SK-N-SH treated with all-trans-retinoic acid at 6 μM for 48 hours (cell line): ENCODE measurements at regions not wholly inside any gene's neighbourhood (a gene's known extent, or its start where the extent isn't known, plus 50 kb on each side); places are given as distances from the start of the nearest gene placed in this dataset.

Source experiments
- ATAC-seq: fragments of 200-7000 bp; cut with Tn5 transposase; 3 replicates; pipeline ENCODE4 v1.9.1; 2020; ENCODE audit warnings: mild to moderate bottlenecking, moderate library complexity
- ARNTL ChIP-seq: fragments of 450-650 bp; formaldehyde crosslinking; IDR thresholded peaks from 2 replicates; pipeline ENCODE4 v1.5.0; 2020; ENCODE audit warnings: low read depth, mild to moderate bottlenecking, moderate library complexity, borderline replicate concordance
- BACH2 ChIP-seq: fragments of 250-450 bp; sonication (Bioruptor Pico); IDR thresholded peaks from 2 replicates; pipeline ENCODE4 v1.9.0; 2021; ENCODE audit warnings: mild to moderate bottlenecking, borderline replicate concordance
- CSDC2 ChIP-seq: fragments of 250-450 bp; sonication (Bioruptor Pico); IDR thresholded peaks from 2 replicates; pipeline ENCODE4 v1.5.0; 2020; ENCODE audit warnings: mild to moderate bottlenecking, moderate library complexity
- CSRNP3 ChIP-seq: fragments of 250-450 bp; sonication (Bioruptor Pico); IDR thresholded peaks from 2 replicates; pipeline ENCODE4 v1.5.1; 2021; ENCODE audit warnings: mild to moderate bottlenecking, moderate library complexity
- ESRRG ChIP-seq: fragments of 250-450 bp; sonication (Bioruptor Pico); IDR thresholded peaks from 2 replicates; pipeline ENCODE4 v1.6.1; 2021; ENCODE audit warnings: mild to moderate bottlenecking
- GLIS3 ChIP-seq: fragments of 250-450 bp; sonication (Bioruptor Pico); IDR thresholded peaks from 2 replicates; pipeline ENCODE4 v1.5.0; 2020; ENCODE audit warnings: mild to moderate bottlenecking, moderate library complexity
- ISL1 ChIP-seq: fragments of 250-450 bp; sonication (Bioruptor Pico); IDR thresholded peaks from 2 replicates; pipeline ENCODE4 v2.1.2; 2022; ENCODE audit warnings: mild to moderate bottlenecking, moderate library complexity
- OSR1 ChIP-seq: fragments of 250-450 bp; sonication (Bioruptor Pico); IDR thresholded peaks from 2 replicates; pipeline ENCODE4 v1.8.0; 2022; ENCODE audit warnings: moderate library complexity, mild to moderate bottlenecking, inconsistent platforms
- PATZ1 ChIP-seq: fragments of 250-450 bp; sonication (Bioruptor Pico); IDR thresholded peaks from 2 replicates; pipeline ENCODE4 v1.8.0; 2020; ENCODE audit warnings: mild to moderate bottlenecking, moderate library complexity, borderline replicate concordance
- POU6F1 ChIP-seq: fragments of 250-450 bp; sonication (Bioruptor Pico); IDR thresholded peaks from 2 replicates; pipeline ENCODE4 v1.8.0; 2021; ENCODE audit warnings: low read depth, mild to moderate bottlenecking, moderate library complexity, borderline replicate concordance
- PPARA ChIP-seq: fragments of 250-450 bp; sonication (Bioruptor Pico); IDR thresholded peaks from 2 replicates; pipeline ENCODE4 v1.5.0; 2020; ENCODE audit warnings: mild to moderate bottlenecking, borderline replicate concordance
- RARB ChIP-seq: fragments of 250-450 bp; sonication (Bioruptor Pico); IDR thresholded peaks from 2 replicates; pipeline ENCODE4 v1.8.0; 2021; ENCODE audit warnings: mild to moderate bottlenecking, moderate library complexity
- SNAI2 ChIP-seq: fragments of 250-450 bp; sonication (Bioruptor Pico); IDR thresholded peaks from 2 replicates; pipeline ENCODE4 v1.5.0; 2020; ENCODE audit warnings: mild to moderate bottlenecking, moderate library complexity
- TCF4 ChIP-seq: fragments of 250-450 bp; sonication (Bioruptor Pico); IDR thresholded peaks from 2 replicates; pipeline ENCODE4 v1.8.0; 2021; ENCODE audit warnings: mild to moderate bottlenecking, moderate library complexity, borderline replicate concordance
- TOX ChIP-seq: fragments of 250-450 bp; sonication (Bioruptor Pico); IDR thresholded peaks from 2 replicates; pipeline ENCODE4 v1.8.0; 2021; ENCODE audit warnings: mild to moderate bottlenecking, moderate library complexity, borderline replicate concordance
- TSHZ2 ChIP-seq: fragments of 250-450 bp; sonication (Bioruptor Pico); IDR thresholded peaks from 2 replicates; pipeline ENCODE4 v1.5.0; 2020; ENCODE audit warnings: mild to moderate bottlenecking, moderate library complexity
- ZFP3 ChIP-seq: fragments of 250-450 bp; sonication (Bioruptor Pico); IDR thresholded peaks from 2 replicates; pipeline ENCODE4 v1.5.0; 2020; ENCODE audit warnings: mild to moderate bottlenecking, moderate library complexity
- ZNF70 ChIP-seq: fragments of 450-650 bp; formaldehyde crosslinking; IDR thresholded peaks from 2 replicates; pipeline ENCODE4 v1.5.0; 2020; ENCODE audit warnings: mild to moderate bottlenecking, moderate library complexity
- ZNF8 ChIP-seq: fragments of 450-650 bp; formaldehyde crosslinking; IDR thresholded peaks from 2 replicates; pipeline ENCODE4 v1.5.0; 2020; ENCODE audit warnings: mild to moderate bottlenecking, moderate library complexity

- TF ChIP-seq TOX (no peak), CSRNP3 (CRISPR knock-in tag) (no peak), GLIS3 (CRISPR knock-in tag) (no peak), OSR1 (CRISPR knock-in tag) (no peak), ARNTL (no peak), ZNF8 (CRISPR knock-in tag) (no peak), SNAI2 (CRISPR knock-in tag) (no peak), RARB (CRISPR knock-in tag) (no peak), CSDC2 (CRISPR knock-in tag) (no peak), TSHZ2 (CRISPR knock-in tag) (no peak), ZFP3 (CRISPR knock-in tag) (no peak), POU6F1 (CRISPR knock-in tag) (no peak), PPARA (no peak), ISL1 (CRISPR knock-in tag) (no peak), PATZ1 (CRISPR knock-in tag) (no peak), ESRRG (CRISPR knock-in tag) (no peak), TCF4 (CRISPR knock-in tag) (no peak)
- ATAC-seq: no peak
Measured at GRCh38 chr12:46884362-46884761, 58.6 kb upstream of the SLC38A4 start.

- TF ChIP-seq TSHZ2 (CRISPR knock-in tag) (no peak), CSRNP3 (CRISPR knock-in tag) (no peak), BACH2 (no peak), ZNF70 (CRISPR knock-in tag) (no peak), RARB (CRISPR knock-in tag) (no peak)
- peak; percentile 60 for ATAC-seq
Measured at GRCh38 chr12:46886541-46887041, 60.8 kb upstream of the SLC38A4 start.
